ENCODE measurements at regions not wholly inside any gene's neighbourhood (a gene's known extent, or its start where the extent isn't known, plus 50 kb on each side); places are given as distances from the start of the nearest gene placed in this dataset.

GRCh38 chr16:88302666-88303065, 80.1 kb upstream of the ZNF469 start (continued):
- TF ChIP-seq RERE (CRISPR knock-in tag; IDR thresholded peaks at IDR 0.05; ENCODE audit: borderline replicate concordance) (no peak), BRD4 (IDR thresholded peaks at IDR 0.05) (no peak), DIDO1 (tag; IDR thresholded peaks at IDR 0.05; ENCODE audit: low read depth) (no peak), ZNF695 (CRISPR knock-in tag; IDR thresholded peaks at IDR 0.05) (no peak), ZEB2 (IDR thresholded peaks at IDR 0.05) (no peak)

GRCh38 chr16:88303405-88303804, 79.4 kb upstream of the ZNF469 start:
- in situ Hi-C loops (cut with MboI) = no loop called here

More at GRCh38 chr16:88303405-88303804, 79.4 kb upstream of the ZNF469 start:
- Histone ChIP-seq H2AFZ (ENCODE audit: low read depth, low read length) (no peak overlapping the region), H3K79me2 (ENCODE audit: control insufficient read depth, insufficient read depth, low read length) (no peaks in the 10 kb centered on the region), H3K9ac (ENCODE audit: insufficient read depth in 1 of 2, low read depth in 2 of 2, low read length in 2 of 2) (no peak overlapping the region), H3K36me3 (ENCODE audit: control insufficient read depth, insufficient read depth, low read length) (no peaks in the 10 kb centered on the region), H3K9me3 (replicated peaks; ENCODE audit: control insufficient read depth, insufficient read depth, low read depth, low read length) (peaks cover 8% of the 10 kb centered on the region), H3K9me1 (ENCODE audit: control insufficient read depth, insufficient read depth, low read length) (no peaks in the 10 kb centered on the region), H3K27me3 (ENCODE audit: control insufficient read depth in 2 of 2, insufficient read depth in 2 of 2, low read length in 2 of 2) (peaks cover 21 to 66% of the 10 kb centered on the region in 2 experiments), H3K4me2 (ENCODE audit: insufficient read depth, low read length) (no peak overlapping the region), H3K4me3 (no peak overlapping the region), H4K20me1 (replicated peaks; ENCODE audit: control insufficient read depth, insufficient read depth, low read length) (no peaks in the 10 kb centered on the region), H3K4me1 (replicated peaks in 1 of 2; ENCODE audit: control insufficient read depth in 2 of 2, insufficient read depth in 2 of 2, low read length in 2 of 2) (peaks cover 14 to 31% of the 10 kb centered on the region in 2 experiments; a peak in 4 of 5 replicates), H3K27ac (ENCODE audit: extremely low read depth, low read depth, low read length) (no peak overlapping the region)
- ATAC-seq (no peak), FAIRE-seq (no peak), DNase-seq (ENCODE audit: extremely low read depth in 1 of 4, low spot score in 3 of 4) (no peak)
- POLR2A ChIA-PET = interaction anchor here (0.7 kb wide), 1 partner anchor 96 kb away, joined by 4 read pairs; no protein-coding TSS in a partner anchor
- CTCF ChIA-PET (ENCODE audit: low intra/inter-chr PET ratio) = no interaction called here
- WGBS (ENCODE audit: insufficient coverage, low coverage, missing lambda C conversion rate) = 18% methylated on average over 6 of the region's 6 CpGs
- no TSS peak for BruUV-seq (replicated peaks)
- TF ChIP-seq HNRNPH1 (optimal IDR thresholded peaks at IDR 0.05; ENCODE audit: low read depth, low read length) = no peak
- no peak for TF ChIP-seq FIP1L1 (IDR thresholded peaks at IDR 0.05; ENCODE audit: low read depth, low read length, poor library complexity, severe bottlenecking)
- TF ChIP-seq YBX1 (IDR thresholded peaks at IDR 0.05) = no peak
- no peak for TF ChIP-seq MAFG (tag; conservative IDR thresholded peaks at IDR 0.05)
- no peak for TF ChIP-seq GATAD2B (IDR thresholded peaks at IDR 0.05; ENCODE audit: borderline replicate concordance)
- TF ChIP-seq FOXK2 (conservative IDR thresholded peaks at IDR 0.05 in 1 of 2, IDR thresholded peaks at IDR 0.05 in 1 of 2; ENCODE audit: low read depth in 2 of 2) = no peak
- no peak for TF ChIP-seq MEF2A (IDR thresholded peaks at IDR 0.05; ENCODE audit: control insufficient read depth, low read depth, low read length)
- TF ChIP-seq SUPT5H (IDR thresholded peaks at IDR 0.05) = no peak
- no peak for TF ChIP-seq WHSC1 (IDR thresholded peaks at IDR 0.05; ENCODE audit: low read length)
- no peak for TF ChIP-seq MBD2 (IDR thresholded peaks at IDR 0.05; ENCODE audit: borderline replicate concordance, low read depth)
- TF ChIP-seq ZNF134 (CRISPR knock-in tag; conservative IDR thresholded peaks at IDR 0.05) = no peak
- intact Hi-C loops (cut with micrococcal nuclease) = no loop called here

All from K562 (cell line).